ENCODE measurements at regions not wholly inside any gene's neighbourhood (a gene's known extent, or its start where the extent isn't known, plus 50 kb on each side); places are given as distances from the start of the nearest gene placed in this dataset.
A peak's percentile ranks its signal among the peaks of the same experiment; 100 is the strongest.

GRCh38 chr2:176388861-176389260, 119.6 kb downstream of the MTX2 start:
- H3K9me3 ChIP-seq, result no peaks in the 10 kb centered on the region
- no peaks in the 10 kb centered on the region for H3K4me1 ChIP-seq
- no peak overlapping the region for H3K4me3 ChIP-seq
- ATAC-seq (no peak), DNase-seq (no peak)
- no peaks in the 10 kb centered on the region for H3K27me3 ChIP-seq
- intact Hi-C loops (cut with DNase I), result no loop called here
- TF ChIP-seq CTCF (IDR thresholded peaks at IDR 0.05), result no peak
- no peaks in the 10 kb centered on the region for H3K36me3 ChIP-seq
- no peak overlapping the region for H3K27ac ChIP-seq

- no peak overlapping the region for H3K27ac ChIP-seq
- no peaks in the 10 kb centered on the region for H3K9me3 ChIP-seq
- no peak for DNase-seq
- no peaks in the 10 kb centered on the region for H3K36me3 ChIP-seq
- no peak overlapping the region for H3K4me3 ChIP-seq
- ATAC-seq, result no peak
- TF ChIP-seq CTCF (IDR thresholded peaks at IDR 0.05), result no peak
- H3K4me1 ChIP-seq, result no peaks in the 10 kb centered on the region
- H3K27me3 ChIP-seq, result no peaks in the 10 kb centered on the region
- intact Hi-C loops (cut with DNase I), result no loop called here
These were observed 121.3 kb downstream of the MTX2 start for GRCh38 chr2:176390276-176391147.

- Histone ChIP-seq H3K27me3 (no peaks in the 10 kb centered on the region), H3K36me3 (no peaks in the 10 kb centered on the region), H3K9me3 (no peaks in the 10 kb centered on the region), H3K27ac (no peak overlapping the region), H3K4me3 (no peak overlapping the region), H3K4me1 (no peaks in the 10 kb centered on the region)
- ATAC-seq (no peak), DNase-seq (no peak)
- intact Hi-C loops (cut with DNase I), result no loop called here
- TF ChIP-seq CTCF (IDR thresholded peaks at IDR 0.05), result no peak
These were observed 121.8 kb downstream of the MTX2 start for GRCh38 chr2:176391148-176391419.

GRCh38 chr2:176392249-176392648, 123.0 kb downstream of the MTX2 start:
- Histone ChIP-seq H3K4me1 (no peaks in the 10 kb centered on the region), H3K27me3 (no peaks in the 10 kb centered on the region), H3K9me3 (no peaks in the 10 kb centered on the region), H3K4me3 (no peak overlapping the region), H3K27ac (no peak overlapping the region), H3K36me3 (no peaks in the 10 kb centered on the region)
- DNase-seq (no peak), ATAC-seq (no peak)
- intact Hi-C loops (cut with DNase I), result no loop called here
- no peak for TF ChIP-seq CTCF (IDR thresholded peaks at IDR 0.05)

- Histone ChIP-seq H3K36me3 (no peaks in the 10 kb centered on the region), H3K9me3 (no peaks in the 10 kb centered on the region), H3K4me1 (no peaks in the 10 kb centered on the region), H3K27me3 (no peaks in the 10 kb centered on the region), H3K27ac (no peak overlapping the region), H3K4me3 (no peak overlapping the region)
- DNase-seq (no peak), ATAC-seq (peak; percentile 87)
- no peak for TF ChIP-seq CTCF (IDR thresholded peaks at IDR 0.05)
- intact Hi-C loops (cut with DNase I), result no loop called here
These were observed 123.6 kb downstream of the MTX2 start for GRCh38 chr2:176392744-176393414.

All from upper lobe of right lung (tissue), 1 donor.